Hematopoietic multipotent progenitor cell treated with erythropoietin and hydrocortisone succinate and interleukin-3 and kit ligand, for 6 days (in vitro differentiated cells): ENCODE measurements at regions not wholly inside any gene's neighbourhood (a gene's known extent, or its start where the extent isn't known, plus 50 kb on each side); places are given as distances from the start of the nearest gene placed in this dataset.

Experiments
- DNase-seq: peaks from one replicate; pipeline ENCODE4 v3.0.0-alpha.2; 2015

DNA sequence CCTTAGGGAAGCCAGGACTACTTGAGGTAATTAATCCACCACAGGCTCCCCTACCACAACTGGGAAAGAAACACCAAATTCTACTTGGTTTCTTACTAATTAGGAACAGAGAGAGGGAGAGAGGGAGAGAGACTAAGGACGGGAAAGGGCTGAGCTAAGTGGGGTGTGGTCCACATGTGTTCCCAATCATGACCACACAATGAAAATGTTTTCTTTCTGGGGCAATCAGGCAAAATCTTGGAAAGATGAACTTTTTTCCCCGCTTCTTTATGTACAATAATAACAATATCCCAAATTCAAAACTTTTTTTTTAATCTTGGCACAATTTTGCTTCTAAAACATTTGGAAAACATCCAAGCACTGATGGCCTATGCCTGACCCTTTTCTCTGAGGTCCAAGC, 734.4 kb downstream of the MAFB start:
- DNase-seq: no peak

DNA sequence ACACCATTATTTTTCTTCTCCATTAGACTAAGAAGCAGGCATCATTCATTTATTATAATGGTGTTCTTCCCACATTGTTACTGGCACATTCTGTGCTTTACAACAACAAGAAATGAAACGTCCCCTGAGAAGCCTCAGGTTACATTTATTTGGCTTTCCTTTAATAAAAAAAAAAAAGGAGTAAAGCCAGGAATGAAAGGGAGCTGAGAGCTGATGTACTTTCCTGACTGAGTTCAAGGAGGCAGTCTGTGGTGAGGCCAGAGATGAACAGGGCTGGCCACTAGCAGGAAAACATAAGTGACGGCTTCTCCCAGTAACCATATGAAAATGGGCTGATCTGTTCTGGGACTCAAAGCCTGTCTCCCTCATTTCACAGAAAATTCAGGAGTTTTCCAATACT, 742.1 kb downstream of the MAFB start:
- no peak for DNase-seq

- no peak for DNase-seq
Observed at GRCh38 chr20:39946053-39946810, 742.8 kb downstream of the MAFB start.

- DNase-seq: no peak
Observed at GRCh38 chr20:39944861-39945260, 744.2 kb downstream of the MAFB start.

GRCh38 chr20:39943336-39943735, 745.7 kb downstream of the MAFB start:
- DNase-seq: no peak

DNA sequence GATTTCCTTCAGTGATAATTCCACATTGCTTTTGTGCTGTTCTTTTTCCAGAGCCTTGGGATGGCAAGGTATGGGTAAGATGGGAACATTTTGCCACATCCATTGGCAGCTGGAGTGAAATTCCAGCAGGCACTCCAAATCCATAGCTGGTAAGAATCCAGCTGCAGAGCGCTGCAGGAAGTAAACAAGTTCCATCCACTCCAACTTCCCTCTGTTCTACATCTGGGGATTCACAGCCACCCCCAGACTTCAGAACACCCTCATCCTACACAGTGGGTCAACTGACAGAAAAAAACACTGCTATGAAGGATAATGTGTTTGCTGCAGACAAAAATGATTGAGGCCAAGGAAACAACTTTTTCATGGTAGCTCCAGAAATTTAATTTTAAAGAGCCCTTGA, 747.8 kb downstream of the MAFB start:
- DNase-seq: no peak

GRCh38 chr20:39939241-39939865, 749.7 kb downstream of the MAFB start:
- no peak for DNase-seq

DNA sequence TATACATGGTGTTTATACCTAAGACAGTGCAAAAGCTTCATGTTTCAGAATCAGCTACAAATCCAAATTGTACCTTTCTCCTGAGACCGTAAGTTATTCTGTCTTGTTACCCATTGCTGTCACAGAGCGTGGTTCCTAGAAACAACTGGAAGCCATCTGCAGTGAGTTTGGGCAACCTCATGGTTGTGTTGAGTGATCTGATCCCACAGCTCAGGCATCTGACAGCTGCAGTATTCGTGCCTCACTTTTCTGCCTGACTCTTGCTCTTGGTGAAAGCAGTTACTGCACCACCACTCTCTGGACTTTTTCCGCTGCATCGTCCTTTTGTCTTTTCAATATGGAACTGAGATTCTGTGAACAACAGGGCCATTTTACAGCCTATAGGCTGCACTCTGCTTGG, 752.6 kb downstream of the MAFB start:
- no peak for DNase-seq

GRCh38 chr20:39935901-39936300, 753.1 kb downstream of the MAFB start:
- no peak for DNase-seq

DNA sequence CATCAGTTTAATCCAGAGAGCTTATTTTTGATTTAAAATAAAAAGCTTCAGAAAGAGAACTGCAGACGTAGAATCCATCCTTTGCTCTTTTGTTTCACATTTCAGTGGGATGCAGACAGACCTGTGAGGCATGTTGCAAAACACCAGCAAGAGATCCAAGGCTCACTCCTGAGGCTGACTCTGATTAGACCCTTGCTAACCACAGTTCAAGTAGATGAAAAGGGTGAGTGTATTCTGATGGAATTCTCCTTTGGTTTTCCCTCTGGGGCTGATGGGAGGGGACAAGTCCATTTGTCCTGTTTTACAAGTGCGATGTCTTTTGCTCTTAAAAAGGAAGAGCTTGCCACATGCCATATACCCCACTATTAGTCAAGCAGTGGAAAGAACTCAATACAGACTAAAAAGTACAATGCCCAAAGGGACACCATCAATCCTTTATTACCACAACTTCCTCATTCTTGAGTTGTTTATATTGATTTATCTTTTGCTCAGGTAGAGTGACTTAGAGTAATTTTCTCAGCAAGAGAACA, 772.7 kb downstream of the MAFB start:
- DNase-seq: no peak

- DNase-seq: no peak
Observed at GRCh38 chr20:39913274-39913673, 775.8 kb downstream of the MAFB start.

DNA sequence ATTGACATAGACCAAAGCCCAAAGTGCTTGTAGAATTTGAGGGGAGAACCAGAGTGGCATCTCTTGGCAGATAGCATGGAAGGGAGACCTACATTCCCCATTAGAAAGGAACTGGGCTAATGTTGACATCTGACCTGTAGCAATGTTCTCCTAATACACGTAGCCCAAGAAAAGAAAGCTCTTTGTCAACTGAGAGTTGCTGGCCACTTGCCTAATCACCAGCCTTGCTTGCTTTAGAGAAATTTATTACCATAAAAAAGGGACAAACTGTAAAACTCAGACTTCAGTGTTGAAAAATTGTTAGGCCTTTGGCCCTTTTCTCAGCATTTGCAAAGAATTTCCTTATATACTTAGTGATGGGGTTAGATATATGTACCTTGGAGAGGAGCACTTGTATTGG, 777.5 kb downstream of the MAFB start:
- no peak for DNase-seq

- DNase-seq: no peak
Observed at GRCh38 chr20:39910536-39910935, 778.5 kb downstream of the MAFB start.

DNA sequence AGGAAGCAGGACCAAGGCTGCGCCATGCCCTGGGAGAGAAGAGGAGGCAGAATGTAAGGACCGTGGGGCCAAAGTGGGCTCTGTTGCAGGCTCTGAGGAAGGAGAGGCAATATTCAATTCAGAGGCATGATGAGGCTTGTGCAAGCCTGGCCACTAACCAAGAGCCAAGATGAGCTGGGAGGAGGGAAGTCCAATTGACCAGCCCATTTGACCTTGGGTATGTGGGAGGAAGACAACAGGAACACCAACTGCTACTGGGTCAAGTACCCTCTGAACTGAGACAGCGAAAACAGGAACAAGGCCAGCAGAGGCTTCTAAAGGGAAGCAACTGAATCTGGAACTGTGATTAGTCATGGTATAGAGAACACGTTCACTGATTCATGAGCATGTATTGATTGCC, 779.6 kb downstream of the MAFB start:
- no peak for DNase-seq

DNA sequence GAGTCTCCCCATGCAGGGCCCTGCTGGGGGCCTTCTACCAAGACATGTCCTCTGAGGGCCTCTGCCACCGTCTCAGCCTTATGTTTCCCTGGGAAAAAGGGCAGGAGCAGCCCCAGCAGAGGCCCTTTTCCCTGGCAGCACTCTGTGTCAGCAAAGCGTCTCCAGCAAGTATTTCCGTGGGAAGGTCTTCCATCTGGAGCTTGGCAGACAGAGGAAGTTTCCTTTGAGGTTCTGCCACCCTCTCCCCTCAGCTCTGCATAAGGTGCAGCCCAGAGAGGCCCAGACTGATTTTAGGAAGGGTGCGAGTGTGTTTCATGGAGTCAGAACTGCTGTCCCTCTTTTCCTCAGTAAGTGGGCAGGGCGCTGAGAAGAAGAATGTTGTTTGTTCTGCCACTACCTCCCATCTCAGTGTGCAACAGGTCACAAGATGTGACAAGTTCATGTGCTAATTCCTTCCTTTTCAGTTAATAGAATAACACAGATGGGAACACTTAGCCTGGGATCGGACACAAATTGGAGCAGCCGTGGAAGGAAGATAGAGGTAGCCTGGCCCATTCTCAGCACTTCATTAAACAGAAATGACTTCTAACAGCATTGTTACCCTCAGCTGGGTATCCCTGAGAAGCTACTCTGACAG, 784.4 kb downstream of the MAFB start:
- no peak for DNase-seq

GRCh38 chr20:39903806-39904465, 785.1 kb downstream of the MAFB start:
- no peak for DNase-seq

DNA sequence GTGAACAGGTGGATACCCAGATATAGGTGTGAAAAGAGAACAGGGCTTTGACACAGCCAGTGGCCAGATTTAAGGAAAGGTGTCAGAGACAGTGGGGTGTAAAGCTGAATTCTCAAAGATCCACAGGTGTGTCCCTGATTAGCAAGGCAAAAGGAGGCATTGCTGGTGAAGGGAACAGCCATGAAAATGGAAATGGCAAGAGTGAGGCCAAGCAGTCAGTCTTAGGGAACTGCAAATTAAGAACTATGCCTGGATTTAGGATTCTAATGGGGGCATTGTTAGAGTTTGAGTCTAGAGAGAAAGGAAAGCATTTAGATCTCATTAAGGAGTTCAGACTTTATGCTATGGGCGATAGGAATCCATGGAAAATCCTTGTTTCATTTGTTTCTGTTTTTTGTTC, 789.2 kb downstream of the MAFB start:
- DNase-seq: no peak

DNA sequence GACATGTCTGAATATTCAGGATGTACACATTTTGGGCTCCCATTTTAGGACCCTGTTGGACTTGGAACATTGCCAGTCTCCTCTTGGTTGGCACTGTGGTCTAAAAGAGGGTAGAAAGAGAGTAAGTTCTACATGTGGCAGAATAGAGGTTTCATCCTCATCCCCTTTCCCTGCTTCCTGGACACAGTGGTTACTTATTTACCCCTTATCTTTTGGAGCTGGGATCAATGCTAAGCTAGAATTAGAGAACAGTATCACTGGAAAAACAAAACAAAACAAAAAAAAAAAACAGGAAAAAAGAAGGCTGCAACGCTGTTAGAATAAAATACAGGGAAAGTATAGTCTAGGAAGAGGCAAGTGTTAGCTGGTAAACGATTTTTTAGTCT, 790.6 kb downstream of the MAFB start:
- no peak for DNase-seq

DNA sequence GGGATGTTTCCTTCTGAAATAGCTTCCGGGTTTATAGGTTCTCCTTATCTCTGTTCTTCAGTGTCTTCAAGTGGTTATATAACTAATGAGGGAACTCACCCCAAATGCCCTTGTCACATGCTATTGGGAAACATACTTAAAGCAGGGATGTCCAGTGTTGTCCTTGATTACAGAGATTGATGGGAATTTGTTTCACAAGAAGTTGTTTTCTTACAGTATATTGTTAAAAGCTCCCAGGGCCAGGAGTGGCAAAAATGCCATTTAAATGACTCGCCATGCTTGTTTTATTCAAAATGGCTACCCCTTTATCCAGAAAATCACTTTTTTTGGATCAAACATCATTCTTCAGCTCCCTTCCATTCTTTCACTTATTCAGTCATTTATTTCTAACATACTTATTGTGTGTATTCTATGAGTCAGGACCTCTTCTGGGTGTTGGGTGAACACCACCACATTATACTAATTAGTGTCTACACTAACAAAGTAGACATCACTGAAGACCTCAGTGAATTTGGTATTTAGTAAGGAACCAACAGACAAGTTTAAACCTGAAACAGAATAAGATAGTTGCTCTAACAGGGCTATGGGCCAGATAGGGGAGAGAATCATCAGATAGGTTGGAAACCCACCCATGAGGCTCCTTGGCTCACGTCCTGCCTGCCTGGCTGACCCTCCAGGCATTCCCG, 791.1 kb downstream of the MAFB start:
- DNase-seq: no peak

DNA sequence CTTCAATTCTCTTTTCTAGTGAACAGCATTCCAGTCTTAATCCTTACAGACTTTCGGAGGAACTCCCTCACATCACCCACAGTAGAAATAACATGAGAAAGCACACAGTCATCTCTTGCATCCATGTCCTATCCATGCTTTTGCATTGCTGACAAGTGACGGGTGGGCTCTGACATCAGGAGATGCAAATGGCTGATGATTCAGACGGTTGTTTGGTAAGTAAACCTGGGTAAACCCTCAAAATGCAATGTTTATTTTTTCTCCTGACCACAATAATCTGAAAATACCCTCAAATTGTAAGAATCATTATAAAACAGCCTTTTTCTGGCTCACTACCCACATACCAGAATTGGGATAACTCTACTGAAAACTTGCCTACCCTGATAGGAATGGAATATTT, 792.0 kb downstream of the MAFB start:
- no peak for DNase-seq

GRCh38 chr20:39894067-39894466, 795.0 kb downstream of the MAFB start:
- DNase-seq: no peak

- DNase-seq: no peak
Observed at GRCh38 chr20:39893003-39893685, 795.9 kb downstream of the MAFB start.
